Coronary artery (tissue), 2 donors: ENCODE measurements at regions not wholly inside any gene's neighbourhood (a gene's known extent, or its start where the extent isn't known, plus 50 kb on each side); places are given as distances from the start of the nearest gene placed in this dataset.

ENCODE experiments used
- DNase-seq: peaks from one replicate; pipeline ENCODE4 v3.0.0-alpha.2; 2017; ENCODE audit warnings: low spot score
- H3K27ac ChIP-seq, 2 donors: fragments of 200-600 bp; sonication (generic); one replicate each; pipeline ENCODE4 v1.5.1; 2016 to 2019
- H3K4me3 ChIP-seq: fragments of 200-600 bp; sonication (generic); 2 replicates; pipeline ENCODE4 v1.5.1; 2016; ENCODE audit warnings: mild to moderate bottlenecking, moderate library complexity
- CTCF ChIP-seq: fragments of 200-600 bp; sonication (generic); IDR thresholded peaks from one replicate; pipeline ENCODE4 v1.5.1; 2019; ENCODE audit warnings: antibody characterized with exemption

GRCh38 chr12:73361156-73361863 lies 1089.1 kb downstream of the TRHDE start:
- H3K27ac ChIP-seq: no peak overlapping the region
- DNase-seq: no peak
- no peak overlapping the region for H3K4me3 ChIP-seq
- no peak for TF ChIP-seq CTCF

GRCh38 chr12:73361864-73362230 lies 1089.7 kb downstream of the TRHDE start:
- Histone ChIP-seq H3K4me3 (no peak overlapping the region), H3K27ac (no peak overlapping the region)
- no peak for DNase-seq
- TF ChIP-seq CTCF: no peak

GRCh38 chr12:73362666-73363065 lies 1090.5 kb downstream of the TRHDE start:
- no peak for DNase-seq
- Histone ChIP-seq H3K4me3 (no peak overlapping the region), H3K27ac (no peak overlapping the region)
- no peak for TF ChIP-seq CTCF

- no peak for DNase-seq
- H3K4me3 ChIP-seq: no peak overlapping the region
- TF ChIP-seq CTCF: no peak
- H3K27ac ChIP-seq: no peak overlapping the region
Measured at GRCh38 chr12:73372856-73373255, 1100.7 kb downstream of the TRHDE start.

- no peak for TF ChIP-seq CTCF
- Histone ChIP-seq H3K4me3 (no peak overlapping the region), H3K27ac (no peak overlapping the region)
- DNase-seq: no peak
Measured at GRCh38 chr12:73374360-73374759, 1102.2 kb downstream of the TRHDE start.

GRCh38 chr12:73383584-73384222 lies 1111.5 kb downstream of the TRHDE start:
- no peak for DNase-seq
- Histone ChIP-seq H3K27ac (no peak overlapping the region), H3K4me3 (no peak overlapping the region)
- no peak for TF ChIP-seq CTCF

GRCh38 chr12:73384592-73384991 lies 1112.4 kb downstream of the TRHDE start:
- DNase-seq: no peak
- TF ChIP-seq CTCF: no peak
- no peak overlapping the region for H3K27ac ChIP-seq
- no peak overlapping the region for H3K4me3 ChIP-seq
